Loucy (cell line): ENCODE measurements at regions not wholly inside any gene's neighbourhood (a gene's known extent, or its start where the extent isn't known, plus 50 kb on each side); places are given as distances from the start of the nearest gene placed in this dataset.

Source experiments
- H2AFZ ChIP-seq: fragments of 200-600 bp; sonication (generic); 2 replicates; pipeline ENCODE4 v1.6.0; 2016; ENCODE audit warnings: antibody characterized with exemption, mild to moderate bottlenecking, low read length, moderate library complexity
- H3F3A ChIP-seq: fragments of 200-600 bp; 2 replicates; pipeline ENCODE4 v1.6.0; 2016; ENCODE audit warnings: antibody characterized with exemption, low read depth, mild to moderate bottlenecking
- H3K27me3 ChIP-seq: fragments of 200-600 bp; sonication (generic); 2 replicates; pipeline ENCODE4 v1.6.1; 2014; ENCODE audit warnings: low read length, mild to moderate bottlenecking; ENCODE audit not compliant: insufficient read depth, poor library complexity, severe bottlenecking
- H3K36me3 ChIP-seq: fragments of 200-600 bp; sonication (generic); 2 replicates; pipeline ENCODE4 v1.6.1; 2016; ENCODE audit warnings: low read length; ENCODE audit not compliant: insufficient read depth
- H3K4me1 ChIP-seq: fragments of 200-600 bp; sonication (generic); 2 replicates; pipeline ENCODE4 v1.5.1; 2014; ENCODE audit warnings: low read length, mild to moderate bottlenecking; ENCODE audit not compliant: insufficient read depth, poor library complexity, severe bottlenecking
- H3K4me2 ChIP-seq: fragments of 200-600 bp; sonication (generic); 2 replicates; pipeline ENCODE4 v1.6.0; 2014; ENCODE audit warnings: antibody characterized with exemption, low read length, low read depth, mild to moderate bottlenecking; ENCODE audit not compliant: poor library complexity, severe bottlenecking
- H3K4me3 ChIP-seq: fragments of 200-600 bp; sonication (generic); 2 replicates; pipeline ENCODE4 v1.5.1; 2014; ENCODE audit warnings: low read length, mild to moderate bottlenecking, mixed read lengths; ENCODE audit not compliant: poor library complexity, severe bottlenecking
- H3K79me2 ChIP-seq: fragments of 200-600 bp; sonication (generic); 2 replicates; pipeline ENCODE4 v1.6.1; 2014; ENCODE audit warnings: low read length; ENCODE audit not compliant: insufficient read depth
- H3K9ac ChIP-seq: fragments of 200-600 bp; sonication (generic); 2 replicates; pipeline ENCODE4 v1.6.0; 2014; ENCODE audit warnings: mild to moderate bottlenecking, low read depth, low read length, moderate library complexity; ENCODE audit not compliant: poor library complexity, severe bottlenecking
- H3K9me2 ChIP-seq: fragments of 200-600 bp; sonication (generic); replicated peaks from 2 replicates; pipeline ENCODE4 v1.6.1; 2016; ENCODE audit warnings: low read depth, low read length, mixed read lengths
- H3K9me3 ChIP-seq: fragments of 200-600 bp; sonication (generic); 2 replicates; pipeline ENCODE4 v1.6.1; 2014; ENCODE audit warnings: mild to moderate bottlenecking, antibody characterized with exemption, low read length, low read depth; ENCODE audit not compliant: insufficient read depth
- H4K20me1 ChIP-seq: fragments of 200-600 bp; sonication (generic); 2 replicates; pipeline ENCODE4 v1.6.0; 2014; ENCODE audit warnings: antibody characterized with exemption, low read length, mild to moderate bottlenecking; ENCODE audit not compliant: insufficient read depth, poor library complexity, severe bottlenecking
- CTCF ChIP-seq: fragments of 200-600 bp; sonication (generic); conservative IDR thresholded peaks from 2 replicates; pipeline ENCODE4 v1.5.1; 2014; ENCODE audit warnings: mild to moderate bottlenecking, antibody characterized with exemption, low read length
- EZH2phosphoT487 ChIP-seq: fragments of 200-600 bp; IDR thresholded peaks from 2 replicates; pipeline ENCODE4 v1.6.1; 2018; ENCODE audit warnings: antibody characterized with exemption, mild to moderate bottlenecking, moderate library complexity, borderline replicate concordance

GRCh38 chr1:38244218-38244845, 197.7 kb upstream of the POU3F1 start:
- H3K4me2 ChIP-seq = no peak overlapping the region

GRCh38 chr1:38243106-38243505, 196.5 kb upstream of the POU3F1 start:
- peaks cover 3% of the 10 kb centered on the region; the same call in 1 of the 2 replicates for H3K9me3 ChIP-seq
- H3K79me2 ChIP-seq = no peaks in the 10 kb centered on the region
- no peak overlapping the region for H3K4me2 ChIP-seq
- H3K4me3 ChIP-seq = no peak overlapping the region
- no peaks in the 10 kb centered on the region for H3K27me3 ChIP-seq
- TF ChIP-seq EZH2phosphoT487 = no peak
- no peak for TF ChIP-seq CTCF
- no peaks in the 10 kb centered on the region for H3K9me2 ChIP-seq
- H3K36me3 ChIP-seq = no peaks in the 10 kb centered on the region
- no peaks in the 10 kb centered on the region for H3K4me1 ChIP-seq
- H2AFZ ChIP-seq = no peak overlapping the region
- H4K20me1 ChIP-seq = no peaks in the 10 kb centered on the region
- no peaks in the 10 kb centered on the region for H3F3A ChIP-seq
- no peak overlapping the region for H3K9ac ChIP-seq

More at GRCh38 chr1:38244218-38244845, 197.7 kb upstream of the POU3F1 start:
- no peaks in the 10 kb centered on the region for H3F3A ChIP-seq
- H3K36me3 ChIP-seq = no peaks in the 10 kb centered on the region
- no peak overlapping the region for H3K9ac ChIP-seq
- no peak for TF ChIP-seq CTCF
- no peak for TF ChIP-seq EZH2phosphoT487
- no peak overlapping the region for H2AFZ ChIP-seq
- H3K27me3 ChIP-seq = no peaks in the 10 kb centered on the region
- H3K9me3 ChIP-seq = peaks cover 3% of the 10 kb centered on the region; the same call in 1 of the 2 replicates
- no peaks in the 10 kb centered on the region for H4K20me1 ChIP-seq
- no peaks in the 10 kb centered on the region for H3K4me1 ChIP-seq
- H3K79me2 ChIP-seq = no peaks in the 10 kb centered on the region
- H3K4me3 ChIP-seq = no peak overlapping the region
- no peaks in the 10 kb centered on the region for H3K9me2 ChIP-seq

- Histone ChIP-seq H3K79me2 (no peaks in the 10 kb centered on the region), H3K9me3 (peaks cover 3% of the 10 kb centered on the region; the same call in 1 of the 2 replicates), H4K20me1 (no peaks in the 10 kb centered on the region), H3F3A (no peaks in the 10 kb centered on the region), H3K9me2 (no peaks in the 10 kb centered on the region), H3K9ac (no peak overlapping the region), H3K4me1 (no peaks in the 10 kb centered on the region), H3K36me3 (no peaks in the 10 kb centered on the region), H2AFZ (no peak overlapping the region), H3K4me3 (no peak overlapping the region), H3K27me3 (no peaks in the 10 kb centered on the region), H3K4me2 (no peak overlapping the region)
- TF ChIP-seq CTCF = no peak
- TF ChIP-seq EZH2phosphoT487 = no peak
Measured at GRCh38 chr1:38242506-38242905, 195.9 kb upstream of the POU3F1 start.
